GM12875 (cell line): ENCODE measurements at regions not wholly inside any gene's neighbourhood (a gene's known extent, or its start where the extent isn't known, plus 50 kb on each side); places are given as distances from the start of the nearest gene placed in this dataset.

Experiments
- H3K4me3 ChIP-seq: one replicate; pipeline ENCODE4 v1.5.1; 2011; ENCODE audit warnings: low read depth, low read length, control low read depth
- TF ChIP-seq, protein P1 (sequence below): IDR thresholded peaks from 2 replicates; pipeline ENCODE4 v1.5.1; 2011; ENCODE audit warnings: low read depth, mild to moderate bottlenecking, control low read depth, inconsistent platforms, low read length, moderate library complexity, borderline replicate concordance; ENCODE audit not compliant: insufficient read depth

DNA sequence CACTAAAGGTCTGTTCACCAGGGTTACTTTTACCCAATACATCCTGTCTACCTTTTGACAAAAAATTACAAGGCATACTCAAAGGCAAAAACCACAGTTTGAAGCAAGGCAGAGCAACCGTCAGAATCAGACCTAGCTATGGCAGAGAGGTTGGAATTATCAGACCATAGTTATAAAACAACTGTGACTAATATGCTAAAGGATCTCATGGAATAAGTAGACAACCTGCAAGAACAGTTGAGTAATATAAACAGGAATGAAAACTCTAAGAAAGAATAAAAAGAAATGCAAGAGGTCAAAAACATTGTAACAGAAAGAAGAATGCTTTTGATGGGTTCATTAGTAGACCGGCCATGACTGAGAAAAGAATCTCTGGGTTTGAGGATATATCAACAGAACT, 318.8 kb upstream of the KCNH7 start:
- TF ChIP-seq, protein P1, sequence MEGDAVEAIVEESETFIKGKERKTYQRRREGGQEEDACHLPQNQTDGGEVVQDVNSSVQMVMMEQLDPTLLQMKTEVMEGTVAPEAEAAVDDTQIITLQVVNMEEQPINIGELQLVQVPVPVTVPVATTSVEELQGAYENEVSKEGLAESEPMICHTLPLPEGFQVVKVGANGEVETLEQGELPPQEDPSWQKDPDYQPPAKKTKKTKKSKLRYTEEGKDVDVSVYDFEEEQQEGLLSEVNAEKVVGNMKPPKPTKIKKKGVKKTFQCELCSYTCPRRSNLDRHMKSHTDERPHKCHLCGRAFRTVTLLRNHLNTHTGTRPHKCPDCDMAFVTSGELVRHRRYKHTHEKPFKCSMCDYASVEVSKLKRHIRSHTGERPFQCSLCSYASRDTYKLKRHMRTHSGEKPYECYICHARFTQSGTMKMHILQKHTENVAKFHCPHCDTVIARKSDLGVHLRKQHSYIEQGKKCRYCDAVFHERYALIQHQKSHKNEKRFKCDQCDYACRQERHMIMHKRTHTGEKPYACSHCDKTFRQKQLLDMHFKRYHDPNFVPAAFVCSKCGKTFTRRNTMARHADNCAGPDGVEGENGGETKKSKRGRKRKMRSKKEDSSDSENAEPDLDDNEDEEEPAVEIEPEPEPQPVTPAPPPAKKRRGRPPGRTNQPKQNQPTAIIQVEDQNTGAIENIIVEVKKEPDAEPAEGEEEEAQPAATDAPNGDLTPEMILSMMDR, result no peak

DNA sequence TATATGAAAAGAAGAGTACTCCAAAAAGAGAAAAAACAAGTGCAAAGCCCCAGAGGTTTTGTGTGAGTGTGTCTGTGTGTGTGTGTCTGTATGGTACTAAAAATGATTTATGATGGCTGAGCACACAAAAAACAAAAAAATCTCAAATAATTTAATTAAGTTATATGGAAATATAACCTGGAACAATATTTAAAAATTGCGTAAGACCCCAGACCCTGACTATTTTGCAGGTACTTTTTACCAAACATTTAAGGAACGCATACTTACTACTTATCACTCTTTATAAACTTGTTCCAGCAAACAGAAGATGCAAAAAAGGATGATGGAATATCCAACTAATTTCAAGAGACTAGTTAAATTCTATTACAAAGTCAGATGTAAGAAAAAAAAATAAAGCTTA, 317.4 kb upstream of the KCNH7 start:
- TF ChIP-seq, protein P1, result no peak
- H3K4me3 ChIP-seq, result no peak overlapping the region

More for the DNA sequence above, 318.8 kb upstream of the KCNH7 start:
- H3K4me3 ChIP-seq, result no peak overlapping the region

DNA sequence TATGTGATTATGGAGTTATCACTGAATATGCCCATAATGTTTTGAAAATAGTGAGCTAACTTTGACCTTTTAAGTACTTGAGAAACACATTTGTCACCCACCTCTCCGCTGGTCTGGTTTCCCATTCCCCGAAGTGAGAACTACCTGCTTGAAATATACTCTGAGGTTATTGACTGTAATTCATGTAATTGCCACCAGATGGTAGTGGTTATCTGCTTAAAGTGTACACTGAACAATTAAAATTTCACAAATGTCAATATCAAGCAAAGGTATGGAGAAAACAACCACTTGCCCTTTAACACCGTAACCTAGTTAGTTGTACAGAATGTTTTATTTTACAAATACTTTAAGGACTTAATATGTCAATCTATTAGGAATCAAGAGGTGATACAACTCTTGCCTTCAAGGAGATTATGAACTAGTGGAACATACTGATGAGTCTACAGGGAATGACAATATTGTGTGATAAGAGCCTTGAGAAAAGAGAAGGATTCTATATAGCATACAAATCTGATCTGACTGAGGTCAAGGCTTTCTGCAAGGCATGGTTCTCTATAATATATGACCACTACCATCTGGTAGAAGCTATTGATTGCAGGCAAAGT, 316.8 kb upstream of the KCNH7 start:
- TF ChIP-seq, protein P1, result peak; percentile 29; the same call in 1 of the 2 replicates
- H3K4me3 ChIP-seq, result no peak overlapping the region

DNA sequence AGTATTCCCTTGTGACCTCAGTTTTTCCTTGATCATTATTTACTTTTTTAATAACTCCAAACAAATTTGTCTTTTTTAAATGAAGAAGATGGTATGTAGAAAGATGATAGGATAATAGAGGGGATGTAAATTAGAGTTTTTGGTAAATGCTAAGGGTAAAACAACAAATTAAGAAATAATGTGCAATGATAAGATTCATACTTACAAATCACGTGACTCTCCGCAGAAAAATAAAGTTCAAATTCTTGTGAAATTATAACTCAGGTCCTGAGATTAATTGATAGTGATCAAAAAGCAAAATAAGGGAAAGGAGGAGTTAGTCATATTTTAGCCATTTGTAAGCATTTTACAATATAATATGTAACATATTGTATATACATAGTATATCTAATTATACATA, 304.1 kb upstream of the KCNH7 start:
- TF ChIP-seq, protein P1, result no peak

DNA sequence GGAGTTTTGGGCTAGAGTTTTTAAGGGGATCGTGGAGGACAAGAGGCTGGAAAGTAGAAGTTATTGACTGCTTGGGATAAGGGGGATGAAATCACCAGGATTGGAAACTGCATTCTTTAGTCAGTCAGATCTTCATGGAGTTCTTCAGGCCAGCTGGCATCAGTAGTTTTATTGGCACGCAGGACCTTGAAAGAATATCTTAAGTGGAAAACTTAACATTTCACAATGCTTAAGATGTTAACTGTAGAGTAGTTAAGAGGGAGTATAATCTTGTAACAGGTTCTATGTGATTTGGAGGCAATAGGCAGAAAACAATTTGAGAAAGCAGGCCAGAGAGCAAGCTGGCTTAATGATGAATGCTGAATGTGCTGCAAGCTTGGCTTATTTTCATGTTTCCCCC, 300.4 kb upstream of the KCNH7 start:
- TF ChIP-seq, protein P1, result no peak

More for the DNA sequence above, 304.1 kb upstream of the KCNH7 start:
- H3K4me3 ChIP-seq, result no peak overlapping the region

DNA sequence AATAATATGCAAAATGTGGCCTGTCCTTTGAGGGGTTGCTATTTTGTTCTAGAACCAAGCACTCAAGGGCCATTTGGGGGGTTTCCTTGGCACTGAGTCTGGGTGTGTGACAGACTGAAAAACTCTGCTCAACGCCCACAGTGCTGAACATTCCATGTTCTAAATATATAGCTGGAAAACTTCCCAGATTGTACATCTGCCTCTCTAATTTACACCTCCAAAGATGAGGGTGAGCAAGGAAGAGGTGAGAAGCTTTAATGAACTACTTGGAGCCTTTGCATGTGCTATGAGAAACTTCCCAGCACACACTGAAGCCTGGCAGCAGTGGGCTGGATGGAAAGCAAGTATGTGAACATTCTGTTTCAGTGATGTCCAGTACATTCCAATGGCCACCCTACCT, 296.7 kb upstream of the KCNH7 start:
- TF ChIP-seq, protein P1, result no peak
- H3K4me3 ChIP-seq, result no peak overlapping the region

More for the DNA sequence above, 300.4 kb upstream of the KCNH7 start:
- H3K4me3 ChIP-seq, result no peak overlapping the region

DNA sequence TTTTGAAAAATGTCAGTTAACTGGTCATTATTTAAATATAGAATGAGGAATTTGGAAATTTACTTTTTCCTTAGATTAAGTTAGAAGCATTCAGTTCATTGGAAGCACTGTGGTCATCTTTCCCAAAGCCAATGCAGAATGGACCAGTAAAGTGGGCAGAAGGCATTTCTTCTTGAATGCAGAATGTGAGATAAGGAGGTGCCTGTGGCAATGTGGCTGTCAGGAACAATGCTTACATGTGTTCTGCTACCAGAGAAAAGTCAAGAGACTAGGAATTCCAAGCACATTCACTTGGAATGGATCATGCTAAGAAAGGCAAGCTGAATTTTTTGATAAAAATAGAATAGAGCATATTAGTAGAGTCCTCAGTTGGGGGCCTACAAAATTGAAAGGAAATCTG, 295.0 kb upstream of the KCNH7 start:
- H3K4me3 ChIP-seq, result no peak overlapping the region
- TF ChIP-seq, protein P1, result no peak
